Endometrium (tissue), 2 donors: ENCODE measurements at regions not wholly inside any gene's neighbourhood (a gene's known extent, or its start where the extent isn't known, plus 50 kb on each side); places are given as distances from the start of the nearest gene placed in this dataset.
"Not testable (repeated sequence)": the region's sequence is repeated elsewhere in the genome, so short reads cannot be mapped to it uniquely, and the experiment has no call there.

Experiments
- FAIRE-seq: peaks from 2 replicates; lab custom pipeline; 2012; peaks lifted over from hg19 to GRCh38; lab: Jason Lieb, UNC
- donor health status: control.
- donor health status: control.

GRCh38 chrX:9383655-9384054 is 81.2 kb upstream of the TBL1X start:
- no peak for FAIRE-seq

- FAIRE-seq: no peak
These were observed 76.4 kb upstream of the TBL1X start for GRCh38 chrX:9388450-9388849.

GRCh38 chrX:9390121-9390520 is 74.7 kb upstream of the TBL1X start:
- no peak for FAIRE-seq

GRCh38 chrX:9390693-9391368 is 74.0 kb upstream of the TBL1X start:
- FAIRE-seq: no peak

GRCh38 chrX:9392445-9392844 is 72.4 kb upstream of the TBL1X start:
- FAIRE-seq: no peak

GRCh38 chrX:9393571-9393970 is 71.3 kb upstream of the TBL1X start:
- FAIRE-seq: no peak

- no peak for FAIRE-seq
These were observed 70.6 kb upstream of the TBL1X start for GRCh38 chrX:9394212-9394611.

GRCh38 chrX:9396930-9397329 is 67.9 kb upstream of the TBL1X start:
- FAIRE-seq: no peak

- FAIRE-seq: no peak
These were observed 63.8 kb upstream of the TBL1X start for GRCh38 chrX:9401051-9401450.

- no peak for FAIRE-seq
These were observed 61.5 kb upstream of the TBL1X start for GRCh38 chrX:9403374-9403773.

GRCh38 chrX:9405635-9406034 is 59.2 kb upstream of the TBL1X start:
- FAIRE-seq: not testable (repeated sequence)

GRCh38 chrX:9410889-9411288 is 54.0 kb upstream of the TBL1X start:
- FAIRE-seq: not testable (repeated sequence)

GRCh38 chrX:9411682-9412081 is 53.2 kb upstream of the TBL1X start:
- FAIRE-seq: not testable (repeated sequence)

GRCh38 chrX:9414416-9414815 is 50.4 kb upstream of the TBL1X start:
- FAIRE-seq: no peak
